22Rv1 (cell line): ENCODE measurements at regions not wholly inside any gene's neighbourhood (a gene's known extent, or its start where the extent isn't known, plus 50 kb on each side); places are given as distances from the start of the nearest gene placed in this dataset.

Source experiments
- ZFX ChIP-seq: fragments of 450-650 bp; IDR thresholded peaks from 2 replicates; pipeline ENCODE4 v1.6.1; 2017; ENCODE audit warnings: antibody characterized with exemption, borderline replicate concordance
- TF ChIP-seq, protein P1 (sequence below): fragments of 450-650 bp; IDR thresholded peaks from 2 replicates; pipeline ENCODE4 v1.5.1; 2017; ENCODE audit warnings: mild to moderate bottlenecking

DNA sequence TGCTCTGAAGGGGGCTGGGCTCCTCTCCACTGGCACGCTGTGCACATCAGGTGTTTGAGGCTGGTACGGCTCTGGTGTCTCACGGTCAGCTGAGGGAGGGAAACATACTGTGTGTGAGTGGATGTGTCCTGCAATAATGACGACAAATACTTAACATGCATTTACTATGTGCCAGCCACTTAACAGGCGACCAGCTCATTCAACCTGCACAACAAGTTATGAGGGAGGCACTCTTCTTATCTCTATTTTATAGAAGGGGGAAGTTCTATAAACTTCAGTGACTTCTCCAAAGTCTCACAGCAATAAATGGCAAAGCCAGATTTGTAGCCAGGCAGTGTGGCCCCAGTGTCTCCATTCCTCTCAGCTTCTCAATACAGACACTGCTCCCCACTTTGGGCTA, 83.1 kb upstream of the LINGO1 start:
- TF ChIP-seq, protein P1, sequence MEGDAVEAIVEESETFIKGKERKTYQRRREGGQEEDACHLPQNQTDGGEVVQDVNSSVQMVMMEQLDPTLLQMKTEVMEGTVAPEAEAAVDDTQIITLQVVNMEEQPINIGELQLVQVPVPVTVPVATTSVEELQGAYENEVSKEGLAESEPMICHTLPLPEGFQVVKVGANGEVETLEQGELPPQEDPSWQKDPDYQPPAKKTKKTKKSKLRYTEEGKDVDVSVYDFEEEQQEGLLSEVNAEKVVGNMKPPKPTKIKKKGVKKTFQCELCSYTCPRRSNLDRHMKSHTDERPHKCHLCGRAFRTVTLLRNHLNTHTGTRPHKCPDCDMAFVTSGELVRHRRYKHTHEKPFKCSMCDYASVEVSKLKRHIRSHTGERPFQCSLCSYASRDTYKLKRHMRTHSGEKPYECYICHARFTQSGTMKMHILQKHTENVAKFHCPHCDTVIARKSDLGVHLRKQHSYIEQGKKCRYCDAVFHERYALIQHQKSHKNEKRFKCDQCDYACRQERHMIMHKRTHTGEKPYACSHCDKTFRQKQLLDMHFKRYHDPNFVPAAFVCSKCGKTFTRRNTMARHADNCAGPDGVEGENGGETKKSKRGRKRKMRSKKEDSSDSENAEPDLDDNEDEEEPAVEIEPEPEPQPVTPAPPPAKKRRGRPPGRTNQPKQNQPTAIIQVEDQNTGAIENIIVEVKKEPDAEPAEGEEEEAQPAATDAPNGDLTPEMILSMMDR: no peak
- no peak for TF ChIP-seq ZFX
